HCT116 (cell line): ENCODE measurements at regions not wholly inside any gene's neighbourhood (a gene's known extent, or its start where the extent isn't known, plus 50 kb on each side); places are given as distances from the start of the nearest gene placed in this dataset.

Source experiments
- ATAC-seq: fragments of 200-7000 bp; cut with Tn5 transposase; 2 replicates; pipeline ENCODE4 v1.9.1; 2020; ENCODE audit warnings: mild to moderate bottlenecking, moderate library complexity
- BruUV-seq: library from RNA; stranded (reverse); fragments of 400-500 nt; replicated peaks from 2 replicates; lab custom pipeline; 2021; lab: Mats Ljungman, UMichigan
- CTCF ChIA-PET: fragments of 300-600 bp; sonication (Branson Sonifier 250); formaldehyde crosslinking; loops from one replicate; lab custom pipeline; 2021; ENCODE audit warnings: antibody characterized with exemption; lab: Charles Lee
- POLR2A ChIA-PET: fragments of 300-600, 350-600 bp; sonication (Branson Sonifier 250); formaldehyde crosslinking; loops from one replicate; lab custom pipeline; 2021; ENCODE audit warnings: antibody characterized with exemption; lab: Charles Lee
- RAD21 ChIA-PET, 2 experiments: fragments of 300-600 bp; sonication (Branson Sonifier 250); formaldehyde crosslinking; loops; one replicate each; lab custom pipeline; 2023; ENCODE audit warnings: low total read pairs in 2 of 2; ENCODE audit not compliant: uncharacterized antibody in 2 of 2, unreplicated experiment in 2 of 2, low non-redundant PET in 1 of 2; lab: Charles Lee
- DNase-seq: peaks from one replicate; pipeline ENCODE4 v3.0.0-alpha.2; 2010; ENCODE audit warnings: low read depth, low spot score
- H2AFZ ChIP-seq: fragments of 200-600 bp; shearing (Covaris generic), sonication (generic); 2 replicates; pipeline ENCODE4 v1.6.1; 2017; ENCODE audit warnings: low read depth, mixed run types, mixed read lengths, antibody characterized with exemption, low read length; ENCODE audit not compliant: poor library complexity, severe bottlenecking
- H3K27ac ChIP-seq: 2 replicates; pipeline ENCODE4 v1.5.1; 2012; ENCODE audit warnings: low read depth, low read length
- H3K27me3 ChIP-seq: fragments of 200-600 bp; sonication (generic); 2 replicates; pipeline ENCODE4 v1.6.1; 2016; ENCODE audit warnings: mixed run types, low read length, mixed read lengths; ENCODE audit not compliant: insufficient read depth
- H3K36me3 ChIP-seq, 2 experiments: fragments of 200-500 bp in 1 of 2; fragments of 200-600 bp in 1 of 2; sonication (Bioruptor generic) in 1 of 2; sonication (generic) in 1 of 2; 2 replicates each; pipeline versions ENCODE4 v1.5.1 to v1.6.1; 2014 to 2016; ENCODE audit warnings: low read length in 2 of 2, inconsistent platforms in 1 of 2, mixed read lengths in 1 of 2, mixed run types in 1 of 2; ENCODE audit not compliant: insufficient read depth in 2 of 2, control insufficient read depth in 1 of 2
- H3K4me1 ChIP-seq, 2 experiments: fragments of 200-600 bp in 1 of 2; sonication (generic) in 1 of 2; 2 replicates each; pipeline versions ENCODE4 v1.5.1 to v1.6.1; 2012 to 2017; ENCODE audit warnings: low read length in 2 of 2, inconsistent platforms in 1 of 2, mild to moderate bottlenecking in 1 of 2, mixed read lengths in 1 of 2, mixed run types in 1 of 2, moderate library complexity in 1 of 2; ENCODE audit not compliant: insufficient read depth in 2 of 2, control insufficient read depth in 1 of 2
- H3K4me2 ChIP-seq: fragments of 200-600 bp; sonication (generic); 2 replicates; pipeline ENCODE4 v1.6.1; 2017; ENCODE audit warnings: mixed run types, low read length, mixed read lengths
- H3K4me3 ChIP-seq, 2 experiments: fragments of 200-600 bp in 1 of 2; sonication (generic) in 1 of 2; replicated peaks in 1 of 2; 2 replicates each; pipeline ENCODE4 v1.5.1; 2011 to 2016; ENCODE audit warnings: low read length in 2 of 2, control low read depth in 1 of 2, low read depth in 1 of 2, mild to moderate bottlenecking in 1 of 2, mixed read lengths in 1 of 2, mixed run types in 1 of 2
- H3K79me2 ChIP-seq: fragments of 200-600 bp; sonication (generic); 2 replicates; pipeline ENCODE4 v1.6.1; 2017; ENCODE audit warnings: mild to moderate bottlenecking, mixed run types, low read length, moderate library complexity, mixed read lengths; ENCODE audit not compliant: insufficient read depth
- H3K9ac ChIP-seq: fragments of 200-600 bp; sonication (generic); 2 replicates; pipeline ENCODE4 v1.6.1; 2016; ENCODE audit warnings: low read length, mixed read lengths
- H3K9me2 ChIP-seq: fragments of 200-600 bp; sonication (generic), shearing (Covaris generic); 2 replicates; pipeline ENCODE4 v1.6.1; 2017; ENCODE audit warnings: mixed run types, mild to moderate bottlenecking, moderate library complexity; ENCODE audit not compliant: insufficient read depth
- H3K9me3 ChIP-seq, 2 experiments: fragments of 200-500 bp in 1 of 2; fragments of 200-600 bp in 1 of 2; sonication (Bioruptor generic) in 1 of 2; sonication (generic) in 1 of 2; 2 replicates each; pipeline ENCODE4 v1.6.1; 2014 to 2017; ENCODE audit warnings: low read length in 2 of 2, mixed read lengths in 2 of 2, inconsistent platforms in 1 of 2, low read depth in 1 of 2, mild to moderate bottlenecking in 1 of 2, mixed run types in 1 of 2, moderate library complexity in 1 of 2; ENCODE audit not compliant: control insufficient read depth in 1 of 2, insufficient read depth in 1 of 2
- H4K20me1 ChIP-seq: fragments of 200-600 bp; sonication (generic), shearing (Covaris generic); 2 replicates; pipeline ENCODE4 v1.6.1; 2017; ENCODE audit warnings: mixed run types, mild to moderate bottlenecking, moderate library complexity; ENCODE audit not compliant: insufficient read depth
- ATF3 ChIP-seq: IDR thresholded peaks from 2 replicates; pipeline ENCODE4 v1.6.1; 2012
- CBX3 ChIP-seq: IDR thresholded peaks from 2 replicates; pipeline ENCODE4 v1.6.1; 2012; ENCODE audit warnings: low read depth
- CEBPB ChIP-seq: IDR thresholded peaks from 2 replicates; pipeline ENCODE4 v1.6.1; 2012; ENCODE audit warnings: low read depth
- EGR1 ChIP-seq: IDR thresholded peaks from 2 replicates; pipeline ENCODE4 v1.6.1; 2012; ENCODE audit warnings: low read depth
- ELF1 ChIP-seq: IDR thresholded peaks from 2 replicates; pipeline ENCODE4 v1.6.1; 2012; ENCODE audit warnings: low read depth, borderline replicate concordance
- FOSL1 ChIP-seq: IDR thresholded peaks from 2 replicates; pipeline ENCODE4 v1.6.1; 2012; ENCODE audit warnings: low read depth
- JUND ChIP-seq: IDR thresholded peaks from 2 replicates; pipeline ENCODE4 v1.6.1; 2012
- POLR2A ChIP-seq: IDR thresholded peaks from 2 replicates; pipeline ENCODE4 v1.7.0; 2011; ENCODE audit warnings: borderline replicate concordance; ENCODE audit not compliant: insufficient read depth, insufficient read length; ENCODE audit errors: extremely low read depth
- SRF ChIP-seq: IDR thresholded peaks from 2 replicates; pipeline ENCODE4 v1.6.1; 2012; ENCODE audit warnings: low read depth
- TCF7L2 ChIP-seq: IDR thresholded peaks from 2 replicates; pipeline ENCODE4 v1.7.0; 2011; ENCODE audit warnings: borderline replicate concordance, inconsistent platforms; ENCODE audit not compliant: insufficient read depth, insufficient read length; ENCODE audit errors: extremely low read depth
- YY1 ChIP-seq: IDR thresholded peaks from 2 replicates; pipeline ENCODE4 v1.6.1; 2011; ENCODE audit warnings: low read length, low read depth, moderate library complexity, mild to moderate bottlenecking; ENCODE audit not compliant: insufficient replicate concordance; ENCODE audit errors: extremely low read depth
- ZFX ChIP-seq: fragments of 450-650 bp; IDR thresholded peaks from 2 replicates; pipeline ENCODE4 v1.6.1; 2017
- ZNF274 ChIP-seq: fragments of 200-500 bp; sonication (Bioruptor generic); IDR thresholded peaks from 2 replicates; pipeline ENCODE4 v1.6.1; 2014; ENCODE audit warnings: mild to moderate bottlenecking, low read depth, low read length, inconsistent platforms
- intact Hi-C: fragments of 100-400 bp; cut with micrococcal nuclease; formaldehyde crosslinking; loops from 2 replicates; pipeline ENCODE4 v1.10.0; 2022
- TF ChIP-seq, protein P1 (sequence below): IDR thresholded peaks from 2 replicates; pipeline ENCODE4 v1.6.1; 2012
- TF ChIP-seq, protein P2 (sequence below), 3 experiments: fragments of 200-600 bp in 1 of 3; sonication (generic) in 1 of 3; IDR thresholded peaks in 2 of 3; conservative IDR thresholded peaks in 1 of 3; 2 replicates each; pipeline ENCODE4 v1.5.1; 2012 to 2017; ENCODE audit warnings: low read depth in 2 of 3, low read length in 2 of 3, antibody characterized with exemption in 1 of 3, borderline replicate concordance in 1 of 3, control low read depth in 1 of 3, mild to moderate bottlenecking in 1 of 3, mixed read lengths in 1 of 3, mixed run types in 1 of 3, moderate library complexity in 1 of 3; ENCODE audit not compliant: insufficient read depth in 1 of 3
- TF ChIP-seq, protein P3 (sequence below): IDR thresholded peaks from 2 replicates; pipeline ENCODE4 v1.6.1; 2011; ENCODE audit warnings: mild to moderate bottlenecking, low read length, moderate library complexity; ENCODE audit not compliant: insufficient replicate concordance; ENCODE audit errors: extremely low read depth

GRCh38 chr2:14547830-14548229, 84.7 kb upstream of the LRATD1 start:
- no peaks in the 10 kb centered on the region for H4K20me1 ChIP-seq
- no peaks in the 10 kb centered on the region for H3K79me2 ChIP-seq
- no peak for DNase-seq
- H3K4me1 ChIP-seq = no peaks in the 10 kb centered on the region
- BruUV-seq = no TSS peak
- ChIA-PET RAD21 (no interaction called here), POLR2A (no interaction called here), CTCF (no interaction called here)
- H3K4me2 ChIP-seq = no peak overlapping the region
- no peaks in the 10 kb centered on the region for H3K9me2 ChIP-seq
- H3K27me3 ChIP-seq = no peaks in the 10 kb centered on the region
- H3K9me3 ChIP-seq = peaks cover 0 to 19% of the 10 kb centered on the region in 2 experiments; a peak in 2 of 4 replicates
- intact Hi-C loops = no loop called here
- no peak overlapping the region for H2AFZ ChIP-seq
- no peak overlapping the region for H3K27ac ChIP-seq
- ATAC-seq = no peak
- TF ChIP-seq TCF7L2 (no peak), ZNF274 (no peak), CBX3 (no peak), EGR1 (no peak)
- H3K36me3 ChIP-seq = no peaks in the 10 kb centered on the region
- no peak overlapping the region for H3K9ac ChIP-seq
- no peak overlapping the region for H3K4me3 ChIP-seq

- ChIA-PET CTCF (no interaction called here), POLR2A (no interaction called here)
- BruUV-seq = no TSS peak
- TF ChIP-seq, protein P1, sequence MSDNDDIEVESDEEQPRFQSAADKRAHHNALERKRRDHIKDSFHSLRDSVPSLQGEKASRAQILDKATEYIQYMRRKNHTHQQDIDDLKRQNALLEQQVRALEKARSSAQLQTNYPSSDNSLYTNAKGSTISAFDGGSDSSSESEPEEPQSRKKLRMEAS = no peak
- TF ChIP-seq POLR2A = no peak
- TF ChIP-seq TCF7L2 = no peak
- TF ChIP-seq YY1 = no peak
- TF ChIP-seq JUND = no peak
- no peak for TF ChIP-seq CBX3
- no peak for TF ChIP-seq CEBPB
- TF ChIP-seq SRF = no peak
- no peak for TF ChIP-seq ZFX
- TF ChIP-seq FOSL1 = no peak
- TF ChIP-seq, protein P2, sequence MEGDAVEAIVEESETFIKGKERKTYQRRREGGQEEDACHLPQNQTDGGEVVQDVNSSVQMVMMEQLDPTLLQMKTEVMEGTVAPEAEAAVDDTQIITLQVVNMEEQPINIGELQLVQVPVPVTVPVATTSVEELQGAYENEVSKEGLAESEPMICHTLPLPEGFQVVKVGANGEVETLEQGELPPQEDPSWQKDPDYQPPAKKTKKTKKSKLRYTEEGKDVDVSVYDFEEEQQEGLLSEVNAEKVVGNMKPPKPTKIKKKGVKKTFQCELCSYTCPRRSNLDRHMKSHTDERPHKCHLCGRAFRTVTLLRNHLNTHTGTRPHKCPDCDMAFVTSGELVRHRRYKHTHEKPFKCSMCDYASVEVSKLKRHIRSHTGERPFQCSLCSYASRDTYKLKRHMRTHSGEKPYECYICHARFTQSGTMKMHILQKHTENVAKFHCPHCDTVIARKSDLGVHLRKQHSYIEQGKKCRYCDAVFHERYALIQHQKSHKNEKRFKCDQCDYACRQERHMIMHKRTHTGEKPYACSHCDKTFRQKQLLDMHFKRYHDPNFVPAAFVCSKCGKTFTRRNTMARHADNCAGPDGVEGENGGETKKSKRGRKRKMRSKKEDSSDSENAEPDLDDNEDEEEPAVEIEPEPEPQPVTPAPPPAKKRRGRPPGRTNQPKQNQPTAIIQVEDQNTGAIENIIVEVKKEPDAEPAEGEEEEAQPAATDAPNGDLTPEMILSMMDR (IDR thresholded peaks at IDR 0.05 in 2 of 3, conservative IDR thresholded peaks at IDR 0.05 in 1 of 3; ENCODE audit: borderline replicate concordance in 1 of 3, insufficient read depth in 1 of 3, low read depth in 2 of 3, low read length in 2 of 3) = no peak
- no peak for TF ChIP-seq ELF1
- no peak for TF ChIP-seq ATF3
- TF ChIP-seq, protein P3, sequence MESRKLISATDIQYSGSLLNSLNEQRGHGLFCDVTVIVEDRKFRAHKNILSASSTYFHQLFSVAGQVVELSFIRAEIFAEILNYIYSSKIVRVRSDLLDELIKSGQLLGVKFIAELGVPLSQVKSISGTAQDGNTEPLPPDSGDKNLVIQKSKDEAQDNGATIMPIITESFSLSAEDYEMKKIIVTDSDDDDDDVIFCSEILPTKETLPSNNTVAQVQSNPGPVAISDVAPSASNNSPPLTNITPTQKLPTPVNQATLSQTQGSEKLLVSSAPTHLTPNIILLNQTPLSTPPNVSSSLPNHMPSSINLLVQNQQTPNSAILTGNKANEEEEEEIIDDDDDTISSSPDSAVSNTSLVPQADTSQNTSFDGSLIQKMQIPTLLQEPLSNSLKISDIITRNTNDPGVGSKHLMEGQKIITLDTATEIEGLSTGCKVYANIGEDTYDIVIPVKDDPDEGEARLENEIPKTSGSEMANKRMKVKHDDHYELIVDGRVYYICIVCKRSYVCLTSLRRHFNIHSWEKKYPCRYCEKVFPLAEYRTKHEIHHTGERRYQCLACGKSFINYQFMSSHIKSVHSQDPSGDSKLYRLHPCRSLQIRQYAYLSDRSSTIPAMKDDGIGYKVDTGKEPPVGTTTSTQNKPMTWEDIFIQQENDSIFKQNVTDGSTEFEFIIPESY = no peak
Observed at GRCh38 chr2:14550658-14551057, 81.9 kb upstream of the LRATD1 start.

More at GRCh38 chr2:14550658-14551057, 81.9 kb upstream of the LRATD1 start:
- Histone ChIP-seq H2AFZ (no peak overlapping the region), H3K4me3 (no peak overlapping the region), H4K20me1 (no peaks in the 10 kb centered on the region), H3K4me1 (no peaks in the 10 kb centered on the region), H3K9me3 (peaks cover 0 to 16% of the 10 kb centered on the region in 2 experiments; a peak in 2 of 4 replicates), H3K4me2 (no peak overlapping the region), H3K27me3 (no peaks in the 10 kb centered on the region), H3K9ac (no peak overlapping the region), H3K79me2 (no peaks in the 10 kb centered on the region), H3K27ac (no peak overlapping the region), H3K36me3 (no peaks in the 10 kb centered on the region), H3K9me2 (no peaks in the 10 kb centered on the region)
- no peak for DNase-seq
- ATAC-seq = no peak
- RAD21 ChIA-PET = no interaction called here
- intact Hi-C loops = no loop called here
